ENCODE measurements at regions not wholly inside any gene's neighbourhood (a gene's known extent, or its start where the extent isn't known, plus 50 kb on each side); places are given as distances from the start of the nearest gene placed in this dataset.

- TF ChIP-seq CTCF (IDR thresholded peaks at IDR 0.05) (no peak), ZFX (IDR thresholded peaks at IDR 0.05; ENCODE audit: borderline replicate concordance) (no peak)
These were observed 346.8 kb upstream of the SATB1 start for GRCh38 chr3:18771931-18772330.
